ENCODE measurements at regions not wholly inside any gene's neighbourhood (a gene's known extent, or its start where the extent isn't known, plus 50 kb on each side); places are given as distances from the start of the nearest gene placed in this dataset.

- H3K4me1 ChIP-seq (ENCODE audit: insufficient read depth, low read length), result no peaks in the 10 kb centered on the region
- H3K27me3 ChIP-seq (ENCODE audit: insufficient read depth, low read length), result no peaks in the 10 kb centered on the region
- no peak overlapping the region for H3K4me3 ChIP-seq (ENCODE audit: low read length)
- no peaks in the 10 kb centered on the region; the same call in 1 of the 2 replicates for H3K9me3 ChIP-seq (ENCODE audit: insufficient read depth, low read depth, low read length)
- H3K36me3 ChIP-seq (ENCODE audit: insufficient read depth, low read depth, low read length), result no peaks in the 10 kb centered on the region
- H3K9ac ChIP-seq (ENCODE audit: low read depth, low read length), result no peak overlapping the region
- no peak overlapping the region for H3K27ac ChIP-seq (ENCODE audit: low read length)
Observed at GRCh38 chr6:4404415-4404814, 269.0 kb upstream of the ECI2 start.

GRCh38 chr6:4403828-4404227 lies 268.5 kb upstream of the ECI2 start:
- Histone ChIP-seq H3K4me1 (ENCODE audit: insufficient read depth, low read length) (no peaks in the 10 kb centered on the region), H3K4me3 (ENCODE audit: low read length) (no peak overlapping the region), H3K9ac (ENCODE audit: low read depth, low read length) (no peak overlapping the region), H3K36me3 (ENCODE audit: insufficient read depth, low read depth, low read length) (no peaks in the 10 kb centered on the region), H3K27ac (ENCODE audit: low read length) (no peak overlapping the region), H3K27me3 (ENCODE audit: insufficient read depth, low read length) (no peaks in the 10 kb centered on the region), H3K9me3 (ENCODE audit: insufficient read depth, low read depth, low read length) (no peaks in the 10 kb centered on the region; the same call in 1 of the 2 replicates)

- Histone ChIP-seq H3K4me3 (ENCODE audit: low read length) (no peak overlapping the region), H3K27me3 (ENCODE audit: insufficient read depth, low read length) (no peaks in the 10 kb centered on the region), H3K36me3 (ENCODE audit: insufficient read depth, low read depth, low read length) (no peaks in the 10 kb centered on the region), H3K27ac (ENCODE audit: low read length) (no peak overlapping the region), H3K9ac (ENCODE audit: low read depth, low read length) (no peak overlapping the region), H3K9me3 (ENCODE audit: insufficient read depth, low read depth, low read length) (no peaks in the 10 kb centered on the region; the same call in 1 of the 2 replicates), H3K4me1 (ENCODE audit: insufficient read depth, low read length) (no peaks in the 10 kb centered on the region)
Observed at GRCh38 chr6:4403023-4403752, 267.8 kb upstream of the ECI2 start.

GRCh38 chr6:4402477-4402976 lies 267.2 kb upstream of the ECI2 start:
- no peaks in the 10 kb centered on the region for H3K4me1 ChIP-seq (ENCODE audit: insufficient read depth, low read length)
- no peaks in the 10 kb centered on the region for H3K36me3 ChIP-seq (ENCODE audit: insufficient read depth, low read depth, low read length)
- H3K9me3 ChIP-seq (ENCODE audit: insufficient read depth, low read depth, low read length), result no peaks in the 10 kb centered on the region; the same call in 1 of the 2 replicates
- H3K27ac ChIP-seq (ENCODE audit: low read length), result no peak overlapping the region
- no peak overlapping the region for H3K9ac ChIP-seq (ENCODE audit: low read depth, low read length)
- no peak overlapping the region for H3K4me3 ChIP-seq (ENCODE audit: low read length)
- H3K27me3 ChIP-seq (ENCODE audit: insufficient read depth, low read length), result no peaks in the 10 kb centered on the region

GRCh38 chr6:4401408-4402368 lies 266.3 kb upstream of the ECI2 start:
- Histone ChIP-seq H3K4me1 (ENCODE audit: insufficient read depth, low read length) (no peaks in the 10 kb centered on the region), H3K9ac (ENCODE audit: low read depth, low read length) (no peak overlapping the region), H3K27ac (ENCODE audit: low read length) (no peak overlapping the region), H3K9me3 (ENCODE audit: insufficient read depth, low read depth, low read length) (no peaks in the 10 kb centered on the region; the same call in 1 of the 2 replicates), H3K4me3 (ENCODE audit: low read length) (no peak overlapping the region), H3K36me3 (ENCODE audit: insufficient read depth, low read depth, low read length) (no peaks in the 10 kb centered on the region), H3K27me3 (ENCODE audit: insufficient read depth, low read length) (no peaks in the 10 kb centered on the region)

GRCh38 chr6:4399656-4400055 lies 264.3 kb upstream of the ECI2 start:
- no peak overlapping the region for H3K4me3 ChIP-seq (ENCODE audit: low read length)
- H3K4me1 ChIP-seq (ENCODE audit: insufficient read depth, low read length), result peaks cover 5% of the 10 kb centered on the region; the same call in 1 of the 2 replicates
- no peak overlapping the region for H3K27ac ChIP-seq (ENCODE audit: low read length)
- H3K27me3 ChIP-seq (ENCODE audit: insufficient read depth, low read length), result no peaks in the 10 kb centered on the region
- no peaks in the 10 kb centered on the region for H3K36me3 ChIP-seq (ENCODE audit: insufficient read depth, low read depth, low read length)
- H3K9ac ChIP-seq (ENCODE audit: low read depth, low read length), result no peak overlapping the region
- no peaks in the 10 kb centered on the region for H3K9me3 ChIP-seq (ENCODE audit: insufficient read depth, low read depth, low read length)

- H3K9ac ChIP-seq (ENCODE audit: low read depth, low read length), result no peak overlapping the region
- peaks cover 5% of the 10 kb centered on the region; the same call in 1 of the 2 replicates for H3K4me1 ChIP-seq (ENCODE audit: insufficient read depth, low read length)
- no peak overlapping the region for H3K4me3 ChIP-seq (ENCODE audit: low read length)
- no peak overlapping the region for H3K27ac ChIP-seq (ENCODE audit: low read length)
- no peaks in the 10 kb centered on the region for H3K27me3 ChIP-seq (ENCODE audit: insufficient read depth, low read length)
- H3K36me3 ChIP-seq (ENCODE audit: insufficient read depth, low read depth, low read length), result no peaks in the 10 kb centered on the region
- no peaks in the 10 kb centered on the region for H3K9me3 ChIP-seq (ENCODE audit: insufficient read depth, low read depth, low read length)
Observed at GRCh38 chr6:4398791-4399190, 263.4 kb upstream of the ECI2 start.

GRCh38 chr6:4397307-4397706 lies 261.9 kb upstream of the ECI2 start:
- no peaks in the 10 kb centered on the region for H3K27me3 ChIP-seq (ENCODE audit: insufficient read depth, low read length)
- H3K9ac ChIP-seq (ENCODE audit: low read depth, low read length), result no peak overlapping the region
- H3K4me3 ChIP-seq (ENCODE audit: low read length), result no peak overlapping the region
- no peaks in the 10 kb centered on the region for H3K36me3 ChIP-seq (ENCODE audit: insufficient read depth, low read depth, low read length)
- no peaks in the 10 kb centered on the region for H3K9me3 ChIP-seq (ENCODE audit: insufficient read depth, low read depth, low read length)
- no peak overlapping the region for H3K27ac ChIP-seq (ENCODE audit: low read length)
- peaks cover 5% of the 10 kb centered on the region; the same call in 1 of the 2 replicates for H3K4me1 ChIP-seq (ENCODE audit: insufficient read depth, low read length)

- no peak overlapping the region for H3K9ac ChIP-seq (ENCODE audit: low read depth, low read length)
- peaks cover 5% of the 10 kb centered on the region; the same call in 1 of the 2 replicates for H3K4me1 ChIP-seq (ENCODE audit: insufficient read depth, low read length)
- H3K36me3 ChIP-seq (ENCODE audit: insufficient read depth, low read depth, low read length), result no peaks in the 10 kb centered on the region
- H3K4me3 ChIP-seq (ENCODE audit: low read length), result no peak overlapping the region
- H3K9me3 ChIP-seq (ENCODE audit: insufficient read depth, low read depth, low read length), result no peaks in the 10 kb centered on the region
- no peak overlapping the region for H3K27ac ChIP-seq (ENCODE audit: low read length)
- no peaks in the 10 kb centered on the region for H3K27me3 ChIP-seq (ENCODE audit: insufficient read depth, low read length)
Observed at GRCh38 chr6:4396044-4396443, 260.7 kb upstream of the ECI2 start.

- no peaks in the 10 kb centered on the region for H3K9me3 ChIP-seq (ENCODE audit: insufficient read depth, low read depth, low read length)
- no peak overlapping the region for H3K9ac ChIP-seq (ENCODE audit: low read depth, low read length)
- no peak overlapping the region for H3K27ac ChIP-seq (ENCODE audit: low read length)
- peaks cover 5% of the 10 kb centered on the region; the same call in 1 of the 2 replicates for H3K4me1 ChIP-seq (ENCODE audit: insufficient read depth, low read length)
- H3K4me3 ChIP-seq (ENCODE audit: low read length), result no peak overlapping the region
- H3K36me3 ChIP-seq (ENCODE audit: insufficient read depth, low read depth, low read length), result no peaks in the 10 kb centered on the region
- H3K27me3 ChIP-seq (ENCODE audit: insufficient read depth, low read length), result no peaks in the 10 kb centered on the region
Observed at GRCh38 chr6:4395386-4395785, 260.0 kb upstream of the ECI2 start.

GRCh38 chr6:4394786-4395185 lies 259.4 kb upstream of the ECI2 start:
- Histone ChIP-seq H3K27me3 (ENCODE audit: insufficient read depth, low read length) (no peaks in the 10 kb centered on the region), H3K9ac (ENCODE audit: low read depth, low read length) (no peak overlapping the region), H3K36me3 (ENCODE audit: insufficient read depth, low read depth, low read length) (no peaks in the 10 kb centered on the region)

More at GRCh38 chr6:4394786-4395185, 259.4 kb upstream of the ECI2 start:
- H3K4me1 ChIP-seq (ENCODE audit: insufficient read depth, low read length), result peaks cover 5% of the 10 kb centered on the region; the same call in 1 of the 2 replicates
- no peak overlapping the region for H3K4me3 ChIP-seq (ENCODE audit: low read length)
- H3K9me3 ChIP-seq (ENCODE audit: insufficient read depth, low read depth, low read length), result no peaks in the 10 kb centered on the region
- no peak overlapping the region for H3K27ac ChIP-seq (ENCODE audit: low read length)

All from iPS-20b (cell line).